ENCODE measurements at regions not wholly inside any gene's neighbourhood (a gene's known extent, or its start where the extent isn't known, plus 50 kb on each side); places are given as distances from the start of the nearest gene placed in this dataset.

GRCh38 chr5:72649449-72649848 is 142.2 kb upstream of the ZNF366 start:
- no peak overlapping the region for H3K27ac ChIP-seq
- intact Hi-C loops (cut with DNase I): no loop called here
- TF ChIP-seq CTCF (IDR thresholded peaks at IDR 0.05): no peak
- DNase-seq: no peak
- H3K4me1 ChIP-seq: no peaks in the 10 kb centered on the region
- no peaks in the 10 kb centered on the region for H3K36me3 ChIP-seq
- no peaks in the 10 kb centered on the region for H3K9me3 ChIP-seq
- no peaks in the 10 kb centered on the region for H3K27me3 ChIP-seq
- no peak overlapping the region for H3K4me3 ChIP-seq
- ATAC-seq: no peak

- H3K27me3 ChIP-seq: no peaks in the 10 kb centered on the region
- H3K9me3 ChIP-seq: no peaks in the 10 kb centered on the region
- intact Hi-C loops (cut with DNase I): no loop called here
- TF ChIP-seq CTCF (IDR thresholded peaks at IDR 0.05): no peak
- no peaks in the 10 kb centered on the region for H3K36me3 ChIP-seq
- no peak overlapping the region for H3K4me3 ChIP-seq
- DNase-seq: no peak
- ATAC-seq: no peak
- H3K4me1 ChIP-seq: no peaks in the 10 kb centered on the region
- H3K27ac ChIP-seq: no peak overlapping the region
Measured at GRCh38 chr5:72648480-72648879, 141.3 kb upstream of the ZNF366 start.

- Histone ChIP-seq H3K9me3 (no peaks in the 10 kb centered on the region), H3K4me3 (no peak overlapping the region), H3K36me3 (no peaks in the 10 kb centered on the region), H3K27ac (no peak overlapping the region), H3K27me3 (no peaks in the 10 kb centered on the region), H3K4me1 (no peaks in the 10 kb centered on the region)
- no peak for DNase-seq
- intact Hi-C loops (cut with DNase I): no loop called here
- TF ChIP-seq CTCF (IDR thresholded peaks at IDR 0.05): no peak
- no peak for ATAC-seq
Measured at GRCh38 chr5:72647806-72648205, 140.6 kb upstream of the ZNF366 start.

- ATAC-seq (no peak), DNase-seq (no peak)
- Histone ChIP-seq H3K27me3 (no peaks in the 10 kb centered on the region), H3K4me3 (no peak overlapping the region), H3K36me3 (no peaks in the 10 kb centered on the region), H3K4me1 (no peaks in the 10 kb centered on the region), H3K9me3 (no peaks in the 10 kb centered on the region), H3K27ac (no peak overlapping the region)
- no peak for TF ChIP-seq CTCF (IDR thresholded peaks at IDR 0.05)
- intact Hi-C loops (cut with DNase I): no loop called here
Measured at GRCh38 chr5:72646246-72646866, 139.1 kb upstream of the ZNF366 start.

GRCh38 chr5:72645064-72645846 is 138.0 kb upstream of the ZNF366 start:
- no peaks in the 10 kb centered on the region for H3K27me3 ChIP-seq
- intact Hi-C loops (cut with DNase I): no loop called here
- no peak overlapping the region for H3K27ac ChIP-seq
- H3K36me3 ChIP-seq: no peaks in the 10 kb centered on the region
- DNase-seq (no peak), ATAC-seq (no peak)
- no peaks in the 10 kb centered on the region for H3K4me1 ChIP-seq
- no peaks in the 10 kb centered on the region for H3K9me3 ChIP-seq
- no peak for TF ChIP-seq CTCF (IDR thresholded peaks at IDR 0.05)
- no peak overlapping the region for H3K4me3 ChIP-seq

All from left lung (tissue), 4 donors.